HT-29 (cell line): ENCODE measurements at regions not wholly inside any gene's neighbourhood (a gene's known extent, or its start where the extent isn't known, plus 50 kb on each side); places are given as distances from the start of the nearest gene placed in this dataset.

Experiments used
- DNase-seq: peaks from one replicate; pipeline ENCODE4 v3.0.0-alpha.2; 2015; ENCODE audit warnings: low spot score

- DNase-seq: no peak
Observed at GRCh38 chr11:70820712-70821111, 422.4 kb downstream of the CTTN start.

GRCh38 chr11:70823771-70824170, 425.4 kb downstream of the CTTN start:
- no peak for DNase-seq

GRCh38 chr11:70824605-70825245, 426.4 kb downstream of the CTTN start:
- DNase-seq: no peak

GRCh38 chr11:70825893-70826540, 426.4 kb downstream of the SHANK2 start:
- DNase-seq: no peak

- no peak for DNase-seq
Observed at GRCh38 chr11:70826541-70827335, 425.6 kb downstream of the SHANK2 start.

GRCh38 chr11:70828593-70829082, 423.7 kb downstream of the SHANK2 start:
- DNase-seq: no peak

GRCh38 chr11:70829134-70829885, 423.1 kb downstream of the SHANK2 start:
- DNase-seq: no peak

GRCh38 chr11:70829886-70830272, 422.5 kb downstream of the SHANK2 start:
- no peak for DNase-seq

GRCh38 chr11:70833011-70833410, 419.4 kb downstream of the SHANK2 start:
- DNase-seq: no peak

GRCh38 chr11:70833554-70833953, 418.8 kb downstream of the SHANK2 start:
- no peak for DNase-seq

GRCh38 chr11:70834277-70834940, 418.0 kb downstream of the SHANK2 start:
- no peak for DNase-seq

GRCh38 chr11:70834984-70835560, 417.3 kb downstream of the SHANK2 start:
- no peak for DNase-seq

- DNase-seq: no peak
Observed at GRCh38 chr11:70836071-70836470, 416.3 kb downstream of the SHANK2 start.

- DNase-seq: no peak
Observed at GRCh38 chr11:70838198-70838597, 414.2 kb downstream of the SHANK2 start.

GRCh38 chr11:70839851-70840250, 412.5 kb downstream of the SHANK2 start:
- DNase-seq: no peak

- no peak for DNase-seq
Observed at GRCh38 chr11:70841264-70841663, 411.1 kb downstream of the SHANK2 start.

- no peak for DNase-seq
Observed at GRCh38 chr11:70842256-70842655, 410.1 kb downstream of the SHANK2 start.

- DNase-seq: no peak
Observed at GRCh38 chr11:70842701-70843100, 409.7 kb downstream of the SHANK2 start.

- no peak for DNase-seq
Observed at GRCh38 chr11:70843906-70844305, 408.5 kb downstream of the SHANK2 start.

GRCh38 chr11:70844387-70844786, 408.0 kb downstream of the SHANK2 start:
- DNase-seq: no peak

- no peak for DNase-seq
Observed at GRCh38 chr11:70845591-70846041, 406.8 kb downstream of the SHANK2 start.
